ENCODE measurements at regions not wholly inside any gene's neighbourhood (a gene's known extent, or its start where the extent isn't known, plus 50 kb on each side); places are given as distances from the start of the nearest gene placed in this dataset.

GRCh38 chr16:66227766-66228530 lies 138.5 kb upstream of the CDH5 start:
- no peaks in the 10 kb centered on the region for H3K4me1 ChIP-seq (ENCODE audit: control insufficient read depth, extremely low read depth, insufficient read depth, low read length)
- H3K36me3 ChIP-seq (ENCODE audit: control insufficient read depth, insufficient read depth, low read length), result no peaks in the 10 kb centered on the region
- H3K4me2 ChIP-seq (ENCODE audit: extremely low read depth, insufficient read depth, low read length), result no peak overlapping the region
- no peaks in the 10 kb centered on the region for H3K79me2 ChIP-seq (ENCODE audit: control insufficient read depth, insufficient read depth, low read length)
- no peak overlapping the region for H3K9ac ChIP-seq (ENCODE audit: insufficient read depth, low read length)
- H3K27ac ChIP-seq (ENCODE audit: insufficient read depth, low read length), result no peak overlapping the region
- DNase-seq (ENCODE audit: low read depth in 2 of 2), result no peak
- no peaks in the 10 kb centered on the region for H3K9me3 ChIP-seq (ENCODE audit: control insufficient read depth, insufficient read depth, low read depth, low read length)
- no peak for TF ChIP-seq EZH2 (IDR thresholded peaks at IDR 0.05; ENCODE audit: low read length, missing control alignments)
- TF ChIP-seq CTCF (conservative IDR thresholded peaks at IDR 0.05 in 1 of 2, IDR thresholded peaks at IDR 0.05 in 1 of 2; ENCODE audit: low read depth in 1 of 2, low read length in 2 of 2), result no peak
- H2AFZ ChIP-seq (ENCODE audit: low read length), result no peak overlapping the region
- H3K27me3 ChIP-seq (ENCODE audit: control insufficient read depth, insufficient read depth, low read length), result no peaks in the 10 kb centered on the region
- no peaks in the 10 kb centered on the region for H4K20me1 ChIP-seq (ENCODE audit: control insufficient read depth, extremely low read depth, insufficient read depth, low read length)
- no peak overlapping the region for H3K4me3 ChIP-seq (replicated peaks in 1 of 4; ENCODE audit: control extremely low read depth in 1 of 4, insufficient read depth in 1 of 4, low read depth in 3 of 4, low read length in 4 of 4)

- no peak for TF ChIP-seq EZH2 (IDR thresholded peaks at IDR 0.05; ENCODE audit: low read length, missing control alignments)
- no peak for TF ChIP-seq CTCF (conservative IDR thresholded peaks at IDR 0.05 in 1 of 2, IDR thresholded peaks at IDR 0.05 in 1 of 2; ENCODE audit: low read depth in 1 of 2, low read length in 2 of 2)
- no peaks in the 10 kb centered on the region for H3K9me3 ChIP-seq (ENCODE audit: control insufficient read depth, insufficient read depth, low read depth, low read length)
- no peaks in the 10 kb centered on the region for H4K20me1 ChIP-seq (ENCODE audit: control insufficient read depth, extremely low read depth, insufficient read depth, low read length)
- H3K36me3 ChIP-seq (ENCODE audit: control insufficient read depth, insufficient read depth, low read length), result no peaks in the 10 kb centered on the region
- H3K27me3 ChIP-seq (ENCODE audit: control insufficient read depth, insufficient read depth, low read length), result no peaks in the 10 kb centered on the region
- H3K79me2 ChIP-seq (ENCODE audit: control insufficient read depth, insufficient read depth, low read length), result no peaks in the 10 kb centered on the region
- no peak overlapping the region for H3K4me2 ChIP-seq (ENCODE audit: extremely low read depth, insufficient read depth, low read length)
- no peak overlapping the region for H3K4me3 ChIP-seq (replicated peaks in 1 of 4; ENCODE audit: control extremely low read depth in 1 of 4, insufficient read depth in 1 of 4, low read depth in 3 of 4, low read length in 4 of 4)
- H2AFZ ChIP-seq (ENCODE audit: low read length), result no peak overlapping the region
- DNase-seq (ENCODE audit: low read depth in 2 of 2), result no peak
- H3K27ac ChIP-seq (ENCODE audit: insufficient read depth, low read length), result no peak overlapping the region
- no peaks in the 10 kb centered on the region for H3K4me1 ChIP-seq (ENCODE audit: control insufficient read depth, extremely low read depth, insufficient read depth, low read length)
- H3K9ac ChIP-seq (ENCODE audit: insufficient read depth, low read length), result no peak overlapping the region
These were observed 139.7 kb upstream of the CDH5 start for GRCh38 chr16:66226762-66227161.

GRCh38 chr16:66225696-66226095 lies 140.8 kb upstream of the CDH5 start:
- Histone ChIP-seq H3K27ac (ENCODE audit: insufficient read depth, low read length) (no peak overlapping the region), H3K36me3 (ENCODE audit: control insufficient read depth, insufficient read depth, low read length) (no peaks in the 10 kb centered on the region), H3K27me3 (ENCODE audit: control insufficient read depth, insufficient read depth, low read length) (no peaks in the 10 kb centered on the region), H3K4me1 (ENCODE audit: control insufficient read depth, extremely low read depth, insufficient read depth, low read length) (no peaks in the 10 kb centered on the region), H3K4me3 (replicated peaks in 1 of 4; ENCODE audit: control extremely low read depth in 1 of 4, insufficient read depth in 1 of 4, low read depth in 3 of 4, low read length in 4 of 4) (no peak overlapping the region), H3K9me3 (ENCODE audit: control insufficient read depth, insufficient read depth, low read depth, low read length) (no peaks in the 10 kb centered on the region), H4K20me1 (ENCODE audit: control insufficient read depth, extremely low read depth, insufficient read depth, low read length) (no peaks in the 10 kb centered on the region), H3K4me2 (ENCODE audit: extremely low read depth, insufficient read depth, low read length) (no peak overlapping the region), H3K9ac (ENCODE audit: insufficient read depth, low read length) (no peak overlapping the region), H3K79me2 (ENCODE audit: control insufficient read depth, insufficient read depth, low read length) (no peaks in the 10 kb centered on the region), H2AFZ (ENCODE audit: low read length) (no peak overlapping the region)
- DNase-seq (ENCODE audit: low read depth in 2 of 2), result no peak
- TF ChIP-seq CTCF (conservative IDR thresholded peaks at IDR 0.05 in 1 of 2, IDR thresholded peaks at IDR 0.05 in 1 of 2; ENCODE audit: low read depth in 1 of 2, low read length in 2 of 2), result no peak
- no peak for TF ChIP-seq EZH2 (IDR thresholded peaks at IDR 0.05; ENCODE audit: low read length, missing control alignments)
